Mesenchymal stem cell (in vitro differentiated cells and primary cell): ENCODE measurements at regions not wholly inside any gene's neighbourhood (a gene's known extent, or its start where the extent isn't known, plus 50 kb on each side); places are given as distances from the start of the nearest gene placed in this dataset.

Experiments
- DNase-seq: peaks from one replicate; pipeline ENCODE4 v3.0.0-alpha.2; 2013
- H2AFZ ChIP-seq: one replicate; pipeline ENCODE4 v1.6.1; 2013; ENCODE audit warnings: low read depth, mild to moderate bottlenecking, control low read depth, inconsistent platforms, low read length, moderate library complexity
- H2AK5ac ChIP-seq: 2 replicates; pipeline ENCODE4 v1.6.1; 2013; ENCODE audit warnings: low read length, moderate library complexity, mild to moderate bottlenecking, inconsistent platforms; ENCODE audit not compliant: severe bottlenecking
- H2BK120ac ChIP-seq: one replicate; pipeline ENCODE4 v1.6.1; 2013; ENCODE audit warnings: low read depth, mild to moderate bottlenecking, inconsistent platforms, low read length, moderate library complexity
- H2BK12ac ChIP-seq, 2 experiments: one replicate each; pipeline ENCODE4 v1.6.1; 2013; ENCODE audit warnings: inconsistent platforms in 2 of 2, low read length in 2 of 2, mild to moderate bottlenecking in 2 of 2, moderate library complexity in 2 of 2, control low read depth in 1 of 2
- H2BK15ac ChIP-seq: one replicate; pipeline ENCODE4 v1.6.1; 2013; ENCODE audit warnings: mild to moderate bottlenecking, low read depth, inconsistent platforms; ENCODE audit not compliant: poor library complexity, severe bottlenecking
- H2BK5ac ChIP-seq: 2 replicates; pipeline ENCODE4 v1.6.1; 2013; ENCODE audit warnings: low read depth, mild to moderate bottlenecking, low read length, control low read depth, inconsistent platforms; ENCODE audit not compliant: poor library complexity, severe bottlenecking
- H3K14ac ChIP-seq, 2 experiments: one replicate each; pipeline ENCODE4 v1.6.1; 2013; ENCODE audit warnings: inconsistent platforms in 2 of 2, low read length in 2 of 2, control low read depth in 1 of 2, mild to moderate bottlenecking in 1 of 2, moderate library complexity in 1 of 2
- H3K18ac ChIP-seq, 2 experiments: one replicate each; pipeline ENCODE4 v1.6.1; 2013; ENCODE audit warnings: inconsistent platforms in 2 of 2, low read length in 2 of 2, control low read depth in 1 of 2, low read depth in 1 of 2, mild to moderate bottlenecking in 1 of 2
- H3K23ac ChIP-seq, 2 experiments: one replicate each; pipeline ENCODE4 v1.6.1; 2013; ENCODE audit warnings: inconsistent platforms in 2 of 2, low read length in 2 of 2, mild to moderate bottlenecking in 2 of 2, moderate library complexity in 2 of 2, control low read depth in 1 of 2
- H3K27ac ChIP-seq: 2 replicates; pipeline ENCODE4 v1.5.1; 2013; ENCODE audit warnings: mild to moderate bottlenecking, moderate library complexity, low read length, control low read depth, inconsistent platforms; ENCODE audit not compliant: poor library complexity, severe bottlenecking
- H3K27me3 ChIP-seq, 2 experiments: 2 replicates each; pipeline versions ENCODE4 v1.6.1 to v1.7.0; 2013; ENCODE audit warnings: low read length in 2 of 2, mild to moderate bottlenecking in 2 of 2, moderate library complexity in 2 of 2, control low read depth in 1 of 2, inconsistent platforms in 1 of 2; ENCODE audit not compliant: control insufficient read depth in 1 of 2, insufficient read depth in 1 of 2
- H3K36me3 ChIP-seq, 2 experiments: 2 replicates each; pipeline versions ENCODE4 v1.6.1 to v1.7.0; 2013; ENCODE audit warnings: low read length in 2 of 2, control low read depth in 1 of 2, inconsistent platforms in 1 of 2, low read depth in 1 of 2, mild to moderate bottlenecking in 1 of 2; ENCODE audit not compliant: insufficient read depth in 2 of 2, control insufficient read depth in 1 of 2
- H3K4ac ChIP-seq, 2 experiments: one replicate each; pipeline ENCODE4 v1.6.1; 2013; ENCODE audit warnings: inconsistent platforms in 2 of 2, low read length in 2 of 2, mild to moderate bottlenecking in 2 of 2, moderate library complexity in 2 of 2, control low read depth in 1 of 2, low read depth in 1 of 2
- H3K4me1 ChIP-seq: 2 replicates; pipeline ENCODE4 v1.6.1; 2013; ENCODE audit warnings: low read depth, low read length, control low read depth; ENCODE audit not compliant: control insufficient read depth, insufficient read depth
- H3K4me2 ChIP-seq: 2 replicates; pipeline ENCODE4 v1.6.1; 2013; ENCODE audit warnings: low read length, mild to moderate bottlenecking, inconsistent platforms; ENCODE audit not compliant: poor library complexity, severe bottlenecking
- H3K4me3 ChIP-seq, 2 experiments: 2 replicates each; pipeline versions ENCODE4 v1.5.1 to v1.7.0; 2013; ENCODE audit warnings: low read length in 2 of 2, mild to moderate bottlenecking in 2 of 2, control low read depth in 1 of 2, low read depth in 1 of 2; ENCODE audit not compliant: insufficient read depth in 1 of 2
- H3K79me1 ChIP-seq: replicated peaks from 2 replicates; pipeline ENCODE4 v1.6.1; 2013; ENCODE audit warnings: mild to moderate bottlenecking, control low read depth, low read length, inconsistent platforms; ENCODE audit not compliant: poor library complexity, severe bottlenecking
- H3K9ac ChIP-seq: 2 replicates; pipeline ENCODE4 v1.7.0; 2013; ENCODE audit warnings: mild to moderate bottlenecking, low read length, moderate library complexity
- H3K9me3 ChIP-seq: 2 replicates; pipeline ENCODE4 v1.7.0; 2013; ENCODE audit warnings: mild to moderate bottlenecking, low read length; ENCODE audit not compliant: control insufficient read depth
- H4K8ac ChIP-seq: one replicate; pipeline ENCODE4 v1.6.1; 2013; ENCODE audit warnings: inconsistent platforms, mild to moderate bottlenecking, low read length, moderate library complexity
- H4K91ac ChIP-seq: one replicate; pipeline ENCODE4 v1.6.1; 2013; ENCODE audit warnings: mild to moderate bottlenecking, low read length, inconsistent platforms
- WGBS: methylation state at CpG from one replicate; pipeline ENCODE4 v1.1.7; 2013; ENCODE audit warnings: mixed read lengths; 5-methylcytosine and 5-hydroxymethylcytosine counted together

DNA sequence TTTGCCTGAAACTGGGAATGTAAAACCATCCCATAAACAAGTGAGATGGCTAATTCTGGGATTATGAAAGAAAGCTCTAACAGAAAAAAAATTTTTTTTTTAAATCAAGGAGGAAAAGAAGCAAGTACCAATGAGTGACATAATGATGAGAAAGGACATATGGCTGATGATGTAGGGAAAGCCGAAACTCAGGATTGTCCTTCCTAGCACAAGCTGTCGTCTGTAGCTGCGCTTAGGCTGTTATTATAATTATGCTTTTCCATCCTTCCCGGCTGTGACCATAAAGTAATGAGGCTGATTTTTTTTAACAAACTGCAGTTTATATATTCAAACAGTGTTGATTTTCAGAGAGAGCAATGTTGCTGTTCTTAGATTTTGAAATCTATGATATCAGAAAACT is 209.8 kb upstream of the NOCT start:
- no peak overlapping the region for H2BK12ac ChIP-seq
- H3K36me3 ChIP-seq, result no peaks in the 10 kb centered on the region
- no peak overlapping the region for H2BK120ac ChIP-seq
- no peak overlapping the region for H3K4me3 ChIP-seq
- DNase-seq, result no peak
- no peak overlapping the region for H2AK5ac ChIP-seq
- no peak overlapping the region for H2BK5ac ChIP-seq
- WGBS, result 94% methylated on average over 4 of the region's 4 CpGs
- no peak overlapping the region for H3K18ac ChIP-seq
- no peak overlapping the region for H4K91ac ChIP-seq
- H3K9me3 ChIP-seq, result no peaks in the 10 kb centered on the region
- peaks cover 9 to 39% of the 10 kb centered on the region in 2 experiments for H3K27me3 ChIP-seq
- no peak overlapping the region for H3K4me2 ChIP-seq
- H3K27ac ChIP-seq, result no peak overlapping the region
- H3K4me1 ChIP-seq, result no peaks in the 10 kb centered on the region
- H3K4ac ChIP-seq, result no peak overlapping the region
- no peak overlapping the region for H3K14ac ChIP-seq
- H3K23ac ChIP-seq, result no peak overlapping the region
- no peak overlapping the region for H3K9ac ChIP-seq
- H2AFZ ChIP-seq, result no peak overlapping the region
- no peaks in the 10 kb centered on the region for H3K79me1 ChIP-seq
- no peak overlapping the region for H2BK15ac ChIP-seq
- no peak overlapping the region for H4K8ac ChIP-seq

DNA sequence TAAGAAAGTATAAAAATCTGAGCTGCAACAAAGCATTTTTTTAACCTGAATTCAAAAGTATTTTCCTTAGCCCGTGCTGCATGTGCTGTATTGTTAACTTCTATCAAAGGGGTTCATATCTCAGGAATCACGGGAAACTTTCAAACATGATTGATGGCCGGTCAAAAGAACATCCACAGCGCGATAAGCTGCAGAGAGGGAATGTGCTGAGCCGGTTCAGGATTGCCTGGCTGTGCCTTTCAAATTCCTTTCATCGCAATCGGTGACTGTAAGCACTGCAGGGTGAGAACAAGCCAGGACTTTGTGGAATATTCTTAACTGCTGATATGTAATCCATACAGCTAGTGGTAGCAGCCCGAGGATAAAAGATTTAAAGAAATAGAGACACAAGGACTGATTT is 210.9 kb upstream of the NOCT start:
- no peak overlapping the region for H3K18ac ChIP-seq
- no peak for DNase-seq
- H3K14ac ChIP-seq, result no peak overlapping the region
- H3K79me1 ChIP-seq, result no peaks in the 10 kb centered on the region
- 63% methylated on average over 9 of the region's 9 CpGs for WGBS
- no peaks in the 10 kb centered on the region for H3K9me3 ChIP-seq
- H3K4ac ChIP-seq, result no peak overlapping the region
- H2BK12ac ChIP-seq, result no peak overlapping the region
- H3K4me1 ChIP-seq, result no peaks in the 10 kb centered on the region
- H3K4me2 ChIP-seq, result no peak overlapping the region
- no peak overlapping the region for H2BK5ac ChIP-seq
- no peak overlapping the region for H3K4me3 ChIP-seq
- no peak overlapping the region for H2AK5ac ChIP-seq
- no peak overlapping the region for H4K8ac ChIP-seq
- H3K9ac ChIP-seq, result no peak overlapping the region
- H2BK120ac ChIP-seq, result no peak overlapping the region
- no peak overlapping the region for H2BK15ac ChIP-seq
- H3K36me3 ChIP-seq, result no peaks in the 10 kb centered on the region
- no peak overlapping the region for H3K27ac ChIP-seq
- no peak overlapping the region for H3K23ac ChIP-seq
- no peak overlapping the region for H2AFZ ChIP-seq
- peaks cover 9 to 48% of the 10 kb centered on the region in 2 experiments for H3K27me3 ChIP-seq
- H4K91ac ChIP-seq, result no peak overlapping the region

DNA sequence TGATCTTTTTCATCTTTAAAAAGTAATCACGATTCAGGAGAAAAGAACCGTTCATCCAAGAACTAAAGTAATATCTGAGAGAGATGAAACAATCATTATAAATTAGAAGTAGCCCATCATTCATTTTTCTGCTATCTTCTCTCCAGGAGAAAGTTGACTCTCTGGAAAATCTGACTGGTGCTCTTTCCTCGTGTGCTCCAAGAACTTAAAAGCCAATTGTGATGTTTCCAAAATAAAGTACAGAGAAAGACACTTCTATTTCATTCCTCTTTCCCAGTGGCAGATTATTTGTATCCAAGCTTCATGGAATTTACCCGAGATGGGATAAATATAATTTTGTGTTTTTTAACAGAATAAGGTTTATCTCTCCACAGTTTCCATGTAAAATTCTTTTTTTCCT is 212.5 kb upstream of the NOCT start:
- Histone ChIP-seq H3K27me3 (peaks cover 9 to 48% of the 10 kb centered on the region in 2 experiments), H4K8ac (no peak overlapping the region), H3K4me2 (no peak overlapping the region), H2BK120ac (no peak overlapping the region), H3K4me3 (no peak overlapping the region), H2BK5ac (no peak overlapping the region), H3K4me1 (no peaks in the 10 kb centered on the region), H3K4ac (no peak overlapping the region), H3K9ac (no peak overlapping the region), H3K27ac (no peak overlapping the region), H3K14ac (no peak overlapping the region), H2BK15ac (no peak overlapping the region), H3K18ac (no peak overlapping the region), H3K23ac (no peak overlapping the region), H3K9me3 (no peaks in the 10 kb centered on the region), H3K79me1 (no peaks in the 10 kb centered on the region), H2AFZ (no peak overlapping the region), H2BK12ac (no peak overlapping the region), H3K36me3 (no peaks in the 10 kb centered on the region), H2AK5ac (no peak overlapping the region), H4K91ac (no peak overlapping the region)
- DNase-seq, result no peak
- 91% methylated on average over 1 of the region's 4 CpGs for WGBS

DNA sequence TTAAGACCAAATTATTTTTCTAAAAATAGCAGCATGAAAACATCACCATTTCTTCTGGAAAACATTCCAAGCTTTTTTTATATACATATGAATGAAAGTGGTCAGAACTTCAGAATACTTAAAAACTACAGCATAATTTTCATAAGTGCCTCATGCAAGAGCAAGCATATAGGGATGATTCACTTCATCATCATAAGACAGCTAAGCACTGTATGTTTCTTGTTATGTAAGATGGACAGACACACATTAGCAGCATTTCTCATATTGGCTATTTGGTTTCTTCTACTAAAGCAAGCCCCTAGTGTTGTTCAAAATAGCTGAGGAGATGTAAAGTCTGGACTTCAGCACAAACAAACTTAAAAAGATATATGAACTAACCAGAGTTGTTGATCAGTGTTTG is 213.1 kb upstream of the NOCT start:
- Histone ChIP-seq H3K36me3 (no peaks in the 10 kb centered on the region), H4K8ac (no peak overlapping the region), H2AK5ac (no peak overlapping the region), H3K4me3 (no peak overlapping the region), H3K9ac (no peak overlapping the region), H3K27ac (no peak overlapping the region), H3K27me3 (peaks cover 9 to 48% of the 10 kb centered on the region in 2 experiments), H3K4me1 (no peaks in the 10 kb centered on the region), H2BK120ac (no peak overlapping the region), H2BK12ac (no peak overlapping the region), H3K14ac (no peak overlapping the region), H3K23ac (no peak overlapping the region), H2BK5ac (no peak overlapping the region), H3K79me1 (no peaks in the 10 kb centered on the region), H2BK15ac (no peak overlapping the region), H3K4me2 (no peak overlapping the region), H4K91ac (no peak overlapping the region), H2AFZ (no peak overlapping the region), H3K4ac (no peak overlapping the region), H3K9me3 (no peaks in the 10 kb centered on the region), H3K18ac (no peak overlapping the region)
- DNase-seq, result no peak
